Type B pancreatic cell (in vitro differentiated cells): ENCODE measurements at regions not wholly inside any gene's neighbourhood (a gene's known extent, or its start where the extent isn't known, plus 50 kb on each side); places are given as distances from the start of the nearest gene placed in this dataset.

Experiments used
- DNase-seq: peaks from one replicate; pipeline ENCODE4 v3.0.0; 2021; ENCODE audit warnings: mixed read lengths; ENCODE audit not compliant: unreplicated experiment; ENCODE audit errors: extremely low spot score
- H3K27ac Mint-ChIP-seq: 2 replicates; pipeline ENCODE4 v1.8.0; 2021; ENCODE audit warnings: mild to moderate bottlenecking, mixed read lengths
- H3K27me3 Mint-ChIP-seq: 2 replicates; pipeline ENCODE4 v1.8.0; 2021; ENCODE audit warnings: mixed read lengths
- H3K36me3 Mint-ChIP-seq: 2 replicates; pipeline ENCODE4 v1.8.0; 2021; ENCODE audit warnings: mixed read lengths
- H3K4me1 Mint-ChIP-seq: one replicate; pipeline ENCODE4 v1.8.0; 2021; ENCODE audit warnings: mixed read lengths; ENCODE audit not compliant: unreplicated experiment
- H3K4me3 Mint-ChIP-seq: 2 replicates; pipeline ENCODE4 v1.8.0; 2021; ENCODE audit warnings: mild to moderate bottlenecking, mixed read lengths
- H3K9me3 Mint-ChIP-seq: 2 replicates; pipeline ENCODE4 v1.8.0; 2021; ENCODE audit warnings: mixed read lengths
- CTCF ChIP-seq: fragments of 200-600 bp; sonication (generic); conservative IDR thresholded peaks from 2 replicates; pipeline ENCODE4 v1.5.0; 2021; ENCODE audit warnings: antibody characterized with exemption, mild to moderate bottlenecking

- H3K27ac Mint-ChIP-seq = peak overlapping the region; percentile 75
- H3K27me3 Mint-ChIP-seq = no peaks in the 10 kb centered on the region
- no peak overlapping the region for H3K4me3 Mint-ChIP-seq
- no peaks in the 10 kb centered on the region for H3K36me3 Mint-ChIP-seq
- TF ChIP-seq CTCF = no peak
- H3K4me1 Mint-ChIP-seq = peaks cover 41% of the 10 kb centered on the region
- DNase-seq = no peak
- peaks cover 8% of the 10 kb centered on the region for H3K9me3 Mint-ChIP-seq
Measured at GRCh38 chr2:234304950-234305349, 191.9 kb downstream of the ARL4C start.

- Mint-ChIP-seq H3K27me3 (no peaks in the 10 kb centered on the region), H3K27ac (no peak overlapping the region), H3K4me3 (no peak overlapping the region), H3K4me1 (peaks cover 34% of the 10 kb centered on the region), H3K9me3 (no peaks in the 10 kb centered on the region), H3K36me3 (no peaks in the 10 kb centered on the region)
- DNase-seq = no peak
- TF ChIP-seq CTCF = no peak
Measured at GRCh38 chr2:234302664-234302991, 194.3 kb downstream of the ARL4C start.

GRCh38 chr2:234300932-234301823, 195.7 kb downstream of the ARL4C start:
- no peak overlapping the region for H3K4me3 Mint-ChIP-seq
- peaks cover 32% of the 10 kb centered on the region for H3K4me1 Mint-ChIP-seq
- no peak for DNase-seq
- H3K9me3 Mint-ChIP-seq = no peaks in the 10 kb centered on the region
- no peak for TF ChIP-seq CTCF
- peak overlapping the region; percentile 5 for H3K27ac Mint-ChIP-seq
- H3K36me3 Mint-ChIP-seq = no peaks in the 10 kb centered on the region
- no peaks in the 10 kb centered on the region for H3K27me3 Mint-ChIP-seq

- H3K36me3 Mint-ChIP-seq = no peaks in the 10 kb centered on the region
- TF ChIP-seq CTCF = no peak
- no peak overlapping the region for H3K27ac Mint-ChIP-seq
- H3K9me3 Mint-ChIP-seq = no peaks in the 10 kb centered on the region
- H3K4me1 Mint-ChIP-seq = peaks cover 28% of the 10 kb centered on the region
- H3K27me3 Mint-ChIP-seq = no peaks in the 10 kb centered on the region
- DNase-seq = no peak
- no peak overlapping the region for H3K4me3 Mint-ChIP-seq
Measured at GRCh38 chr2:234300391-234300925, 196.4 kb downstream of the ARL4C start.

- H3K27ac Mint-ChIP-seq = no peak overlapping the region
Measured at GRCh38 chr2:234298918-234299317, 198.0 kb downstream of the ARL4C start.

More at GRCh38 chr2:234298918-234299317, 198.0 kb downstream of the ARL4C start:
- DNase-seq = no peak
- TF ChIP-seq CTCF = no peak
- no peaks in the 10 kb centered on the region for H3K27me3 Mint-ChIP-seq
- H3K4me3 Mint-ChIP-seq = no peak overlapping the region
- H3K36me3 Mint-ChIP-seq = no peaks in the 10 kb centered on the region
- peaks cover 15% of the 10 kb centered on the region for H3K4me1 Mint-ChIP-seq
- no peaks in the 10 kb centered on the region for H3K9me3 Mint-ChIP-seq
